HepG2 (cell line): ENCODE measurements at regions not wholly inside any gene's neighbourhood (a gene's known extent, or its start where the extent isn't known, plus 50 kb on each side); places are given as distances from the start of the nearest gene placed in this dataset.

Experiments
- ATF5 ChIP-seq: sonication (generic); formaldehyde crosslinking; IDR thresholded peaks from 2 replicates; pipeline ENCODE4 v1.4.0; 2020; ENCODE audit warnings: mild to moderate bottlenecking, low read depth, missing genetic modification reagents
- FLYWCH1 ChIP-seq: sonication (generic); formaldehyde crosslinking; IDR thresholded peaks from 2 replicates; pipeline ENCODE4 v1.8.1; 2023; ENCODE audit warnings: mild to moderate bottlenecking, missing genetic modification reagents
- FOXO1 ChIP-seq: sonication (generic); formaldehyde crosslinking; IDR thresholded peaks from 2 replicates; pipeline ENCODE4 v1.4.0; 2020; ENCODE audit warnings: missing genetic modification reagents
- KLF9 ChIP-seq: IDR thresholded peaks from 2 replicates; pipeline ENCODE4 v1.6.1; 2016; ENCODE audit warnings: low read depth
- NR2F2 ChIP-seq: IDR thresholded peaks from 2 replicates; pipeline ENCODE4 v1.6.1; 2012; ENCODE audit warnings: low read depth, inconsistent platforms, borderline replicate concordance
- NR2F6 ChIP-seq, 2 experiments: IDR thresholded peaks; 2 replicates each; pipeline ENCODE4 v1.6.1; 2016; ENCODE audit warnings: antibody characterized with exemption in 1 of 2, mild to moderate bottlenecking in 1 of 2
- PATZ1 ChIP-seq: sonication (generic); formaldehyde crosslinking; IDR thresholded peaks from 2 replicates; pipeline ENCODE4 v1.4.0; 2020; ENCODE audit warnings: missing genetic modification reagents
- POLR2AphosphoS2 ChIP-seq: IDR thresholded peaks from 2 replicates; pipeline ENCODE4 v1.6.1; 2011; ENCODE audit warnings: low read depth, low read length, improper control_type of control experiment
- PRPF4 ChIP-seq: fragments of 200-400 bp; formaldehyde crosslinking; IDR thresholded peaks from 2 replicates; pipeline ENCODE4 v1.6.1; 2016; ENCODE audit warnings: low read length, low read depth; ENCODE audit not compliant: poor library complexity, severe bottlenecking
- REXO4 ChIP-seq: sonication (generic); formaldehyde crosslinking; IDR thresholded peaks from 2 replicates; pipeline ENCODE4 v1.8.0; 2022; ENCODE audit warnings: missing genetic modification reagents, mild to moderate bottlenecking, borderline replicate concordance
- RFX5 ChIP-seq: IDR thresholded peaks from 2 replicates; pipeline ENCODE4 v1.6.1; 2011; ENCODE audit warnings: low read depth, low read length, improper control_type of control experiment
- SAFB2 ChIP-seq: sonication (generic); formaldehyde crosslinking; IDR thresholded peaks from 2 replicates; pipeline ENCODE4 v1.5.1; 2020; ENCODE audit warnings: missing genetic modification reagents, low read depth, mild to moderate bottlenecking, borderline replicate concordance
- TP53 ChIP-seq: sonication (generic); formaldehyde crosslinking; conservative IDR thresholded peaks from 2 replicates; pipeline ENCODE4 v1.4.0; 2020; ENCODE audit warnings: missing genetic modification reagents
- ZBTB1 ChIP-seq: sonication (generic); formaldehyde crosslinking; IDR thresholded peaks from 2 replicates; pipeline ENCODE4 v1.4.0; 2020; ENCODE audit warnings: missing genetic modification reagents, borderline replicate concordance
- ZBTB34 ChIP-seq: sonication (generic); formaldehyde crosslinking; IDR thresholded peaks from 2 replicates; pipeline ENCODE4 v1.8.0; 2022; ENCODE audit warnings: mild to moderate bottlenecking, missing genetic modification reagents
- ZBTB7B ChIP-seq: sonication (generic); formaldehyde crosslinking; IDR thresholded peaks from 2 replicates; pipeline ENCODE4 v1.4.0; 2020; ENCODE audit warnings: missing genetic modification reagents
- ZKSCAN5 ChIP-seq: sonication (generic); formaldehyde crosslinking; IDR thresholded peaks from 2 replicates; pipeline ENCODE4 v1.5.1; 2020; ENCODE audit warnings: mild to moderate bottlenecking, missing genetic modification reagents
- ZNF121 ChIP-seq: sonication (generic); formaldehyde crosslinking; IDR thresholded peaks from 2 replicates; pipeline ENCODE4 v1.5.0; 2020; ENCODE audit warnings: mild to moderate bottlenecking, missing genetic modification reagents
- ZNF333 ChIP-seq: sonication (generic); formaldehyde crosslinking; IDR thresholded peaks from 2 replicates; pipeline ENCODE4 v1.4.0; 2020; ENCODE audit warnings: mild to moderate bottlenecking, missing genetic modification reagents, borderline replicate concordance

GRCh38 chr20:53763707-53764414, 170.2 kb upstream of the ZNF217 start (continued):
- TF ChIP-seq PATZ1 (CRISPR knock-in tag), result peak; percentile 77
- TF ChIP-seq ATF5 (CRISPR knock-in tag), result no peak
- no peak for TF ChIP-seq SAFB2 (CRISPR knock-in tag)
- peak; percentile 81; the same call in 1 of the 2 replicates for TF ChIP-seq ZBTB34 (CRISPR knock-in tag)
- no peak for TF ChIP-seq ZNF333
- TF ChIP-seq PRPF4, result peak; percentile 59
- TF ChIP-seq NR2F2, result peak; percentile 71
- no peak for TF ChIP-seq ZKSCAN5 (CRISPR knock-in tag)
- TF ChIP-seq ZBTB1 (CRISPR knock-in tag), result no peak
- TF ChIP-seq REXO4 (CRISPR knock-in tag), result no peak
- no peak for TF ChIP-seq RFX5
- no peak; the same call in 1 of the 2 replicates for TF ChIP-seq TP53 (CRISPR knock-in tag)
- peak; percentile 89 for TF ChIP-seq ZBTB7B (CRISPR knock-in tag)
- peak; percentile 85 for TF ChIP-seq NR2F6 (IDR thresholded peaks at IDR 0.05)
- TF ChIP-seq NR2F6 (CRISPR knock-in tag; IDR thresholded peaks at IDR 0.05), result peak; percentile 93
- TF ChIP-seq ZNF121 (CRISPR knock-in tag), result no peak
- TF ChIP-seq FLYWCH1 (CRISPR knock-in tag), result no peak
- TF ChIP-seq FOXO1, result peak; percentile 98
- TF ChIP-seq POLR2AphosphoS2, result no peak
- peak; percentile 70; the same call in 1 of the 2 replicates for TF ChIP-seq KLF9
